ENCODE measurements at regions not wholly inside any gene's neighbourhood (a gene's known extent, or its start where the extent isn't known, plus 50 kb on each side); places are given as distances from the start of the nearest gene placed in this dataset.

DNA sequence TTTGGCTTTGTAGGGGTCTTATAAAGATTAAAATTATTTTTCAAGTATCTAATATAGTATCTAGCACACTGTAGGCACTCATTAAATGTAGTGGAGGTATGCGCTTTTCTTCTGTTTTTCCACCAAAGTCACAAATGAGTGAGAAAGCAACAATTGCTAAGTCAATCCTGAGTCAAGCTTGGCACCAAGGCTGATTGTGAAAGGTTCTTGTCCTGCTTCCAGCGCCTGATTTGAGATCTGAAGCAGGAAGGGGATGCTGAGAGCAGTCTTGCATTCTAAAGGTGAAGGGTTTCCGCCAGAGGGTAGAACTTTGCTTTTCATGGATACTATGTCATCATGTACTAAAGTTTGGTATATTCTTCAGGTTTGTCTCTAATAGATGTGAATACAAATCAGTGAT lies 64.9 kb upstream of the DAAM1 start:
- TF ChIP-seq, protein P1, sequence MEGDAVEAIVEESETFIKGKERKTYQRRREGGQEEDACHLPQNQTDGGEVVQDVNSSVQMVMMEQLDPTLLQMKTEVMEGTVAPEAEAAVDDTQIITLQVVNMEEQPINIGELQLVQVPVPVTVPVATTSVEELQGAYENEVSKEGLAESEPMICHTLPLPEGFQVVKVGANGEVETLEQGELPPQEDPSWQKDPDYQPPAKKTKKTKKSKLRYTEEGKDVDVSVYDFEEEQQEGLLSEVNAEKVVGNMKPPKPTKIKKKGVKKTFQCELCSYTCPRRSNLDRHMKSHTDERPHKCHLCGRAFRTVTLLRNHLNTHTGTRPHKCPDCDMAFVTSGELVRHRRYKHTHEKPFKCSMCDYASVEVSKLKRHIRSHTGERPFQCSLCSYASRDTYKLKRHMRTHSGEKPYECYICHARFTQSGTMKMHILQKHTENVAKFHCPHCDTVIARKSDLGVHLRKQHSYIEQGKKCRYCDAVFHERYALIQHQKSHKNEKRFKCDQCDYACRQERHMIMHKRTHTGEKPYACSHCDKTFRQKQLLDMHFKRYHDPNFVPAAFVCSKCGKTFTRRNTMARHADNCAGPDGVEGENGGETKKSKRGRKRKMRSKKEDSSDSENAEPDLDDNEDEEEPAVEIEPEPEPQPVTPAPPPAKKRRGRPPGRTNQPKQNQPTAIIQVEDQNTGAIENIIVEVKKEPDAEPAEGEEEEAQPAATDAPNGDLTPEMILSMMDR (IDR thresholded peaks at IDR 0.05): no peak
- TF ChIP-seq EZH2 (IDR thresholded peaks at IDR 0.05; ENCODE audit: borderline replicate concordance, insufficient read depth, low read depth, low read length, poor library complexity, severe bottlenecking): no peak

Data from B cell (primary cell).